Prostate gland (tissue), 2 donors: ENCODE measurements at regions not wholly inside any gene's neighbourhood (a gene's known extent, or its start where the extent isn't known, plus 50 kb on each side); places are given as distances from the start of the nearest gene placed in this dataset.
"Not testable (repeated sequence)": the region's sequence is repeated elsewhere in the genome, so short reads cannot be mapped to it uniquely, and the experiment has no call there.

Experiments
- DNase-seq: peaks from one replicate; pipeline ENCODE4 v3.0.0-alpha.2; 2019; ENCODE audit warnings: low spot score
- H3K27ac ChIP-seq, 2 donors: fragments of 200-600 bp; sonication (generic); 2 replicates each; pipeline ENCODE4 v1.5.1; 2017 to 2019
- H3K27me3 ChIP-seq: fragments of 200-600 bp; sonication (generic); replicated peaks from 2 replicates; pipeline ENCODE4 v1.5.1; 2019; ENCODE audit not compliant: insufficient read depth
- H3K36me3 ChIP-seq, 2 donors: fragments of 200-600 bp; sonication (generic); 1 replicate in 1 of 2; 2 replicates in 1 of 2; pipeline versions ENCODE4 v1.5.1 to v1.8.1; 2017 to 2019
- H3K4me1 ChIP-seq: fragments of 200-600 bp; sonication (generic); replicated peaks from 2 replicates; pipeline ENCODE4 v1.5.1; 2019
- H3K4me3 ChIP-seq, 2 donors: fragments of 200-600 bp; sonication (generic); 2 replicates each; pipeline ENCODE4 v1.5.1; 2017 to 2019
- H3K9me3 ChIP-seq: fragments of 200-600 bp; sonication (generic); 2 replicates; pipeline ENCODE4 v1.5.1; 2017
- POLR2A ChIP-seq: fragments of 450-650 bp; IDR thresholded peaks from one replicate; pipeline ENCODE4 v1.6.1; 2016; ENCODE audit warnings: antibody characterized with exemption, mild to moderate bottlenecking
- POLR2AphosphoS5 ChIP-seq: sonication (generic); formaldehyde crosslinking; IDR thresholded peaks from one replicate; pipeline ENCODE4 v1.6.1; 2017; ENCODE audit warnings: antibody characterized with exemption
- WGBS: methylation state at CpG from one replicate; pipeline ENCODE4 v1.1.5; 2018; 5-methylcytosine and 5-hydroxymethylcytosine counted together
- intact Hi-C: fragments of 100-400 bp; cut with DNase I; formaldehyde crosslinking; loops from one replicate; pipeline ENCODE4 v1.14.2; 2022
- TF ChIP-seq, protein P1 (sequence below), 4 experiments: fragments of 200-600 bp in 2 of 4; fragments of 450-650 bp in 2 of 4; sonication (generic) in 2 of 4; IDR thresholded peaks; 1 replicate in 3 of 4; 2 replicates in 1 of 4; pipeline ENCODE4 v1.5.1; 2016 to 2019; ENCODE audit warnings: antibody characterized with exemption in 4 of 4, mild to moderate bottlenecking in 2 of 4, moderate library complexity in 2 of 4

DNA sequence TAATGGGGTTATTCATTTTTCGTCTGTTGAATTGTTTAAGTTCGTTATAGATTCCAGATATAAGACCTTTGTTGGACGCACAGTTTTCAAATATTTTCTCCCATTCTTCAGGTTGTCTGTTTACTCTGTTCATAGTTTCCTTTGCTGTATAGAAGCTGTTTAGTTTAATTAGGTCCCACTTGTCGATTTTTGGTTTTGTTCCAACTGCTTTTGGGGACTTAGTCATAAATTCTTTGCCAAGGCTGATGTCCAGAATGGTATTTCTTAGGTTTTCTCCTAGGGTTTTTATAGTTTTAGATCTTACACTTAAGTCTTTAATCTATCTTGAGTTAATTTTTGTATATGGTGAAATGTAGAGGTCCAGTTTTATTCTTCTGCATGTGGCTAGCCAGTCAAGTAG lies 58.9 kb upstream of the ZNF280D start:
- no peak for DNase-seq
- no peak overlapping the region for H3K27ac ChIP-seq
- WGBS = 70% methylated on average over 4 of the region's 4 CpGs
- TF ChIP-seq POLR2AphosphoS5 = no peak
- no peak for TF ChIP-seq POLR2A
- TF ChIP-seq, protein P1, sequence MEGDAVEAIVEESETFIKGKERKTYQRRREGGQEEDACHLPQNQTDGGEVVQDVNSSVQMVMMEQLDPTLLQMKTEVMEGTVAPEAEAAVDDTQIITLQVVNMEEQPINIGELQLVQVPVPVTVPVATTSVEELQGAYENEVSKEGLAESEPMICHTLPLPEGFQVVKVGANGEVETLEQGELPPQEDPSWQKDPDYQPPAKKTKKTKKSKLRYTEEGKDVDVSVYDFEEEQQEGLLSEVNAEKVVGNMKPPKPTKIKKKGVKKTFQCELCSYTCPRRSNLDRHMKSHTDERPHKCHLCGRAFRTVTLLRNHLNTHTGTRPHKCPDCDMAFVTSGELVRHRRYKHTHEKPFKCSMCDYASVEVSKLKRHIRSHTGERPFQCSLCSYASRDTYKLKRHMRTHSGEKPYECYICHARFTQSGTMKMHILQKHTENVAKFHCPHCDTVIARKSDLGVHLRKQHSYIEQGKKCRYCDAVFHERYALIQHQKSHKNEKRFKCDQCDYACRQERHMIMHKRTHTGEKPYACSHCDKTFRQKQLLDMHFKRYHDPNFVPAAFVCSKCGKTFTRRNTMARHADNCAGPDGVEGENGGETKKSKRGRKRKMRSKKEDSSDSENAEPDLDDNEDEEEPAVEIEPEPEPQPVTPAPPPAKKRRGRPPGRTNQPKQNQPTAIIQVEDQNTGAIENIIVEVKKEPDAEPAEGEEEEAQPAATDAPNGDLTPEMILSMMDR (IDR thresholded peaks at IDR 0.05) = no peak
- intact Hi-C loops = no loop called here
- no peaks in the 10 kb centered on the region for H3K9me3 ChIP-seq
- H3K4me1 ChIP-seq = no peaks in the 10 kb centered on the region
- H3K4me3 ChIP-seq = no peak overlapping the region
- H3K36me3 ChIP-seq = no peaks in the 10 kb centered on the region
- no peaks in the 10 kb centered on the region for H3K27me3 ChIP-seq

DNA sequence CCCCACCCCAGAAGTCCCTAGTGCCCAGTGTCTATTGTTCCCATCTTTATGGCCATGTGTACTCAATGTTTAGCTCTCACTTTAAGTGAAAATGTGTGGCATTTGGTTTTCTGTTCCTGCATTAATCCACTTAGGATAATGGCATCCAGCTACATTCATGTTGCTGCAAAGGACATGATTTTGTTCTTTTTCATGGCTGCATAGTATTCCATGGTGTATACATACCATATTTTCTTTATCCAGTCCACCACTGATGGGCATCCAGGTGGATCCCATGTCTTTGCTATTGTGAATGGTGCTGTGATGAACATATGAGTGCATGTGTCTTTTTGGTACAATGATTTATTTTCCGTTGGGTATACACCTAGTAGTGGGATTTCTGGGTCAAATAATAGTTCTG lies 58.2 kb upstream of the ZNF280D start:
- intact Hi-C loops, H3K9me3 ChIP-seq, DNase-seq, H3K36me3 ChIP-seq, H3K27me3 ChIP-seq, H3K27ac ChIP-seq, H3K4me3 ChIP-seq, H3K4me1 ChIP-seq: not testable (repeated sequence)
- WGBS = 96% methylated on average over 1 of the region's 1 CpG

DNA sequence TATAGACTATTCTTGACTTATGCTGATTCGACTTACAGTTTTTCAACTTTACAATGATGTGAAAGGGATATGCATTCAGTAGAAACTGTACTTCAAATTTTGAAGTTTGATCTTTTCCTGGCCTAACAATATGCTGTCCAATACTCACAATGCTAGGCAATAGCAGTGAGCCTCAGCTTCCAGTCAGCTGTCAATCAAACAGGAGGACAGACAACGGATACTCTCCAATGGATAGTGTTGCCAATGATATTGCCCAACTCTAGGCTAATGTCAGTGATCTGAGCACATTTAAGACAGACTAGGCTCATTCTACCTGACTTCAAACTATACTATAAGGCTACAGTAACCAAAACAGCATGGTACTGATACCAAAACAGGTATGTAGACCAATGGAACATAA lies 55.0 kb upstream of the ZNF280D start:
- no peak for DNase-seq
- Histone ChIP-seq H3K36me3 (no peaks in the 10 kb centered on the region), H3K4me3 (no peak overlapping the region), H3K27ac (no peak overlapping the region), H3K27me3 (no peaks in the 10 kb centered on the region), H3K4me1 (no peaks in the 10 kb centered on the region), H3K9me3 (no peaks in the 10 kb centered on the region)
- intact Hi-C loops = no loop called here
- TF ChIP-seq, protein P1 (IDR thresholded peaks at IDR 0.05) = no peak
- no peak for TF ChIP-seq POLR2A
- TF ChIP-seq POLR2AphosphoS5 = no peak
- 90% methylated on average over 2 of the region's 2 CpGs for WGBS

DNA sequence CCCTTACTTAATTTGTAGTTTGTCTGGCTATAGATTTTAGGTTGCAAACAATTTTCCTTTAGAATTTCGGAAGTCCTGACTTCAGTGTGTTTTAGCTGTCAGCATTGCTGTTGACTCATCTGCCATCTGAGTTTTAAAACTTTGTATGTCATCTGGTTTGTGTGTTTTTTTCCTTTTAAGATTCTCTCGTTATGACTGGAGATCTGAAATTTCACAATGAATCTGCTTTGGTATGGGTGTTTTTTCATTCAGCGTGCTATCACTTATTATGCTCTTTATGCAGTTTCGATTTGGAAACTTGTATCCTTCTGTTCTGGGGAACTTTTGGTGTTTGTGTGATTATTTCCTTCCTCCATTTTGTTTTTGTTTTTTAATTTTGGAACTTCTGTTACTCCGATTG lies 53.7 kb upstream of the ZNF280D start:
- TF ChIP-seq, protein P1 (IDR thresholded peaks at IDR 0.05) = no peak
- TF ChIP-seq POLR2AphosphoS5 (no peak), POLR2A (no peak)
- Histone ChIP-seq H3K27ac (no peak overlapping the region), H3K9me3 (no peaks in the 10 kb centered on the region), H3K4me3 (no peak overlapping the region), H3K36me3 (no peaks in the 10 kb centered on the region), H3K27me3 (no peaks in the 10 kb centered on the region), H3K4me1 (no peaks in the 10 kb centered on the region)
- intact Hi-C loops = no loop called here
- no peak for DNase-seq
- WGBS = 86% methylated on average over 5 of the region's 5 CpGs

DNA sequence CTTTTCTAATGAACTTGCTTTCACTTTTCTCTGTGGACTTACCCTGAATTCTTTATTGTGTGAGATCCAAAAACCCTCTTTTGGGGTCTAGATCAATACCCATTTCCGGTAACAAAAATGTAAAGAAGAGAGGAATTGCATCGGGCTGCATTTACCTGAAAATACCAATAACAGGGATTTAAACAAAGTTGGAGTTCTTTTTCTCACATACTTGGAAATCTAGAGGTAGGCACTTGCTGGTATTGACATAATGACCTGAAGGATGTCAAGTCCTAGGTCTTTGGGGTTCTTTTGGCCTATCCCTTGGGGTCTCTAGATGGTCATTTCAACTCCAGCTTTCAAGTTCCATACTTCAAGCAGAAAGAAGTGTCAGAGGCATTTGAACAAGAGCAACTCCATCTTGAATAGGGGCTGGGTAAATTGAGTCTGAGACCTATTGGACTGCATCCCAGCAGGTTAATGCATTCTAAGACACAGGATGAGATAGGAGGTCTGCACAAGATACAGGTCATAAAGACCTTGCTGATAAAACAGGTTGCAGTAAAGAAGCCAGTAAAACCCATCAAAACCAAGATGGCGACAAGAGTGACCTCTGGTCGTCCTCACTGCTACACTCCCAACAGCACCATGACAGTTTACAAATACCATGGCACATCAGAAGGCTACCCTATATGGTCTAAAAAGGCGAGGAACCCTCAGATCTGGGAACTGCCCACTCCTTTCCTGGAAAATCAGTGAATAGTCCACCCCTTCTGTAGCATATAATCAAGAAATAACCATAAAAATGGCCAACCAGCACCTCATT lies 50.8 kb upstream of the ZNF280D start:
- TF ChIP-seq, protein P1 (IDR thresholded peaks at IDR 0.05) = no peak
- TF ChIP-seq POLR2A (no peak), POLR2AphosphoS5 (no peak)
- Histone ChIP-seq H3K27me3 (no peaks in the 10 kb centered on the region), H3K9me3 (no peaks in the 10 kb centered on the region), H3K36me3 (no peaks in the 10 kb centered on the region), H3K4me3 (no peak overlapping the region), H3K27ac (no peak overlapping the region), H3K4me1 (no peaks in the 10 kb centered on the region)
- intact Hi-C loops = no loop called here
- no peak for DNase-seq
- WGBS = 95% methylated on average over 5 of the region's 5 CpGs
